Spleen (tissue), 11 donors: ENCODE measurements at regions not wholly inside any gene's neighbourhood (a gene's known extent, or its start where the extent isn't known, plus 50 kb on each side); places are given as distances from the start of the nearest gene placed in this dataset.

Experiments used
- DNase-seq: peaks from one replicate; pipeline ENCODE4 v3.0.0-alpha.2; 2020
- H3K27ac ChIP-seq, 8 donors: fragments of 200-600 bp; sonication (generic) in 7 of 8; 1 replicate in 4 of 8; 2 replicates in 4 of 8; pipeline versions ENCODE4 v1.5.0 to v1.8.0; 2016 to 2021; ENCODE audit warnings: inconsistent platforms in 4 of 8, mild to moderate bottlenecking in 4 of 8, moderate library complexity in 1 of 8
- H3K27me3 ChIP-seq, 7 donors: fragments of 200-600 bp; sonication (generic) in 6 of 7; replicated peaks in 1 of 7; 1 replicate in 4 of 7; 2 replicates in 3 of 7; pipeline versions ENCODE4 v1.5.0 to v1.8.0; 2016 to 2021; ENCODE audit warnings: inconsistent platforms in 3 of 7, mild to moderate bottlenecking in 1 of 7
- H3K36me3 ChIP-seq, 6 donors: fragments of 200-600 bp; sonication (generic) in 5 of 6; 1 replicate in 4 of 6; 2 replicates in 2 of 6; pipeline versions ENCODE4 v1.5.0 to v1.8.0; 2016 to 2021; ENCODE audit warnings: inconsistent platforms in 2 of 6
- H3K4me1 ChIP-seq, 6 donors: fragments of 200-600 bp; sonication (generic) in 5 of 6; 1 replicate in 3 of 6; 2 replicates in 3 of 6; pipeline versions ENCODE4 v1.5.0 to v1.8.0; 2016 to 2021; ENCODE audit warnings: inconsistent platforms in 3 of 6
- H3K4me3 ChIP-seq, 8 donors: fragments of 200-600 bp; sonication (generic) in 7 of 8; 1 replicate in 4 of 8; 2 replicates in 4 of 8; pipeline versions ENCODE4 v1.5.0 to v1.8.0; 2016 to 2021; ENCODE audit warnings: inconsistent platforms in 4 of 8, mild to moderate bottlenecking in 4 of 8, moderate library complexity in 2 of 8
- H3K9me3 ChIP-seq, 8 donors: fragments of 200-600 bp; sonication (generic) in 7 of 8; 1 replicate in 4 of 8; 2 replicates in 4 of 8; pipeline versions ENCODE4 v1.5.0 to v1.8.0; 2016 to 2021; ENCODE audit warnings: inconsistent platforms in 4 of 8
- POLR2A ChIP-seq, 3 donors: fragments of 450-650 bp; IDR thresholded peaks; one replicate each; pipeline ENCODE4 v1.5.1; 2017; ENCODE audit warnings: antibody characterized with exemption in 3 of 3, mild to moderate bottlenecking in 1 of 3
- POLR2AphosphoS5 ChIP-seq, 3 donors: sonication (generic); formaldehyde crosslinking; IDR thresholded peaks; one replicate each; pipeline ENCODE4 v1.5.1; 2017; ENCODE audit warnings: antibody characterized with exemption in 3 of 3
- WGBS, 5 donors: extraction: QIAGEN DNeasy Blood & Tissue Kit in 3 of 5; methylation state at CpG; one replicate each; pipeline versions ENCODE4 v1.1.5 to v1.1.7; 2013 to 2018; 5-methylcytosine and 5-hydroxymethylcytosine counted together
- intact Hi-C: fragments of 100-400 bp; cut with DNase I; formaldehyde crosslinking; loops from one replicate; pipeline ENCODE4 v1.15.0; 2023; ENCODE audit warnings: low total_unique reads
- TF ChIP-seq, protein P1 (sequence below), 11 experiments: fragments of 200-600 bp in 7 of 11; fragments of 450-650 bp in 4 of 11; sonication (generic) in 4 of 11; IDR thresholded peaks in 8 of 11; conservative IDR thresholded peaks in 3 of 11; 1 replicate in 7 of 11; 2 replicates in 4 of 11; pipeline versions ENCODE4 v1.4.0 to v1.8.0; 2016 to 2021; ENCODE audit warnings: antibody characterized with exemption in 11 of 11, inconsistent platforms in 4 of 11, mild to moderate bottlenecking in 1 of 11
- donor health status: healthy with polysubstance abuse.
- donor health status: DM: no; HTN: no; CAD: no; lungs with moderate emphysema.
- donor health status: DM: no; HTN: no; CAD: no.
- donor health status: Bipolar disorder and iron deficiency.
- donor health status: healthy.
- donor health status: DM: no; HTN: no; CAD: no.
- donor health status: DM: yes; HTN: yes; CAD: no.

DNA sequence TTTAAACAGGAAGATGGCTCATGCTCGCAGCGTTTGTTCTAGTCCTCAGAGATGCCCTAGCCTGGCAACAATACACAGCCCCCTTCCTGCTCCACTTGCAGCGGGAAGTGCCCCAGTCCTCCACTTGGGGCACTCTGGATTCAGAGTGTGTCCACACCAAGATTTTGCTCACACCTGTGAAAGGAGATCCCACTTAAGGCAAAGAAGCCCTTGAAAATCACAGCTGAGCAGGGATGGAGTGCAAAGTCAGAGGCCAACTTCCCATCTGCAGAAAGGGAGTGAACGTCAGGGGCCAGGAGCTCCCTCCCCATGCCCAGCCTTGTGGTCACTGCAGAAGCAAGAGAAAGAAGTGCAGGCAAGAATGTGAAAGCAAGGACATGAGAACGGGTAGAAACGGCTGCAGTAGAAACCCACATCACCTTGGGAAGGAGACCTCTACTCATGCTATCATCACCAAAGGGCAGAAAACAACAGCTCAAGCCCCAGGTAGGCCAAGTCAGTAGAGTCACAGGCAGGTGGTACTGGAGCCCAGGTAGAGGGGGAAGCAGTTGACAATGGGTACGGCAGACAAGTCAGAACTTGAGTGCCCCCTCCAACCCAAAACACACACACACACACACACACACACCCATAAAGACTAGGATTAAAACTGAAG is 157.4 kb downstream of the BUD13 start:
- Histone ChIP-seq H3K4me1 (no peaks in the 10 kb centered on the region), H3K27me3 (peaks cover 0 to 37% (median 0%) of the 10 kb centered on the region in 7 donors), H3K27ac (no peak overlapping the region), H3K4me3 (no peak overlapping the region), H3K36me3 (no peaks in the 10 kb centered on the region), H3K9me3 (no peaks in the 10 kb centered on the region)
- 64 to 77% (median 69%) methylated on average over 7 of the region's 7 CpGs for WGBS, 5 donors
- TF ChIP-seq, protein P1, sequence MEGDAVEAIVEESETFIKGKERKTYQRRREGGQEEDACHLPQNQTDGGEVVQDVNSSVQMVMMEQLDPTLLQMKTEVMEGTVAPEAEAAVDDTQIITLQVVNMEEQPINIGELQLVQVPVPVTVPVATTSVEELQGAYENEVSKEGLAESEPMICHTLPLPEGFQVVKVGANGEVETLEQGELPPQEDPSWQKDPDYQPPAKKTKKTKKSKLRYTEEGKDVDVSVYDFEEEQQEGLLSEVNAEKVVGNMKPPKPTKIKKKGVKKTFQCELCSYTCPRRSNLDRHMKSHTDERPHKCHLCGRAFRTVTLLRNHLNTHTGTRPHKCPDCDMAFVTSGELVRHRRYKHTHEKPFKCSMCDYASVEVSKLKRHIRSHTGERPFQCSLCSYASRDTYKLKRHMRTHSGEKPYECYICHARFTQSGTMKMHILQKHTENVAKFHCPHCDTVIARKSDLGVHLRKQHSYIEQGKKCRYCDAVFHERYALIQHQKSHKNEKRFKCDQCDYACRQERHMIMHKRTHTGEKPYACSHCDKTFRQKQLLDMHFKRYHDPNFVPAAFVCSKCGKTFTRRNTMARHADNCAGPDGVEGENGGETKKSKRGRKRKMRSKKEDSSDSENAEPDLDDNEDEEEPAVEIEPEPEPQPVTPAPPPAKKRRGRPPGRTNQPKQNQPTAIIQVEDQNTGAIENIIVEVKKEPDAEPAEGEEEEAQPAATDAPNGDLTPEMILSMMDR (IDR thresholded peaks at IDR 0.05 in 8 of 11, conservative IDR thresholded peaks at IDR 0.05 in 3 of 11), result no peak
- no peak for TF ChIP-seq POLR2A (IDR thresholded peaks at IDR 0.05)
- no peak for TF ChIP-seq POLR2AphosphoS5 (IDR thresholded peaks at IDR 0.05)
- no peak for DNase-seq
- intact Hi-C loops, result no loop called here

DNA sequence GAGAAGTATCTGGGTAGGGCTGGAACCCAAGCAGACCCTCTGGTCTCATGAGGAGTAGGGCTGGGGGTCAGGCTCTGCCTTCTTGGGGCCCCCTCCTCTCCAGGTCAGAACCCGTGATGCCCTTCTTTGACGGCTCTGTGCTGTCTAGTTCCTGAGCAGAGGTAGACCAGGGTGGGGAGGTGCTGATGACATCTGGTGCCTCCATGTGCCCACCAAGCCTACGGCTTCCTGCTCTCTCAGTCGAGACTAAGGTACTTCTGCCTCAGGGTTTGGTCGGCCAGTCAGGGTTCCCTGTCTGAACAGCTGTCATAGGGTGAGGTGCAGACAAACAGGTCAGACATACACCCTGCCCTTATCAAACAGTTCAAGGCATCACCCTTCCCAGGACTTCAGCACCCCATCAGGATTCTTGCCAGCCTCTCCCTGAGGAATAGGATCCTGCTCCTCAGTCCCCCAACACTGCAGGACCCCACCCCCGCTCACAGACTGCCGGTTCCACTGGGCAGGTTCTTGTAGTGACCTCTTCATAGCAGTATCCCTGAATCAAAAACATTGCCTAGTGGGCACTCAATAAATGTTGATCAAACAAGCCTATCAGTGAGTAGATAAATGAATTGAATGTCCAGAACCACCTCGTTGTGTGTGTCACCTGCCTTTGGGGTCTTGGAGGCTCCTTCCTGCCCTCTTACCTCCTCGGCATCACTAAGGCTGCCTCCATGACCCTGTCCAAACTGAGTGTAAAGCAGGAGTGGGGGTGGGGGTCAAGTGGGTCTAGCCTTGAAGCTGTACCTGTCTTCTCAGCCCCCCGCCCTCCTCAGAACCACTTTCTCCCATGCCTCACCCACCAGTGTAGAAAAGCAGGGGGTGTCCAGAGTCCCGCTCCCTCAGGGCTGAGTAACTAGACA is 158.2 kb downstream of the BUD13 start:
- no peaks in the 10 kb centered on the region for H3K36me3 ChIP-seq
- no peak overlapping the region for H3K27ac ChIP-seq
- no peak for DNase-seq
- no peak for TF ChIP-seq POLR2AphosphoS5 (IDR thresholded peaks at IDR 0.05)
- TF ChIP-seq, protein P1 (IDR thresholded peaks at IDR 0.05 in 8 of 11, conservative IDR thresholded peaks at IDR 0.05 in 3 of 11), result no peak
- no peak for TF ChIP-seq POLR2A (IDR thresholded peaks at IDR 0.05)
- H3K4me3 ChIP-seq, result no peak overlapping the region
- intact Hi-C loops, result no loop called here
- peaks cover 0 to 36% (median 0%) of the 10 kb centered on the region in 7 donors for H3K27me3 ChIP-seq
- 79 to 84% (median 82%) methylated on average over 8 to 11 of the region's 11 CpGs for WGBS, 5 donors
- no peaks in the 10 kb centered on the region for H3K4me1 ChIP-seq
- H3K9me3 ChIP-seq, result no peaks in the 10 kb centered on the region

DNA sequence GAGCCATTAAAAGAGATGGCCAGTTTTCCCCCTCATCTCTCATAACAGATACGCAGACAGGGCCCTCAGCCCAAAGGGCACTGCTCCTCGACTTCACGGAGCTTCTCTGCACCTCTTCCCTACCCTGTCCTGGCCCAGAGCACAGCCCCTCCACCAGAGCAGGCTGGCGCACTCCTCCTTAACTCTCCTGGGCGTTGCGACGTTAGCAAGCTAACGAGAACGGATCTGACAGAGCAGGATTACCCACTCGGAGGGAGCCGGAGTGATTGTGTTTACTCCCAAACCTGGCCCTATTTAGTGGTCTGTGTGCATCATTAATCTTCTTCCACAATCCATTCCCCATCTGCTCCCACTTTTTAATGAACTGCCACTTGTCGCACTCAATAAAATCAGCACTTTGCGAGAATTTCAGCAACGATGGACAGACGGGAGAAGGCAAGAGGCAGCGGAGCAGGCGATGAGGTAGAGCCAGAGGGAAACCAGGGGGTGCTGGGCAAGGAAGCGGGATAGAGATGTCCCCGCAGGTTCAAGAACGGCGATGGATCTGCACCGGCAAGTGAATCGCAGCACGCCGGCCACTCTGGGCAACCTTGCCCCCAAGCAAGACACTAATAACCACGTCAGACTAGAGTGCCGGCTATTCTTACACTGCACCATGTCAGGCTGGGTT is 159.4 kb downstream of the BUD13 start:
- Histone ChIP-seq H3K4me3 (no peak overlapping the region), H3K36me3 (no peaks in the 10 kb centered on the region), H3K4me1 (no peaks in the 10 kb centered on the region), H3K27ac (no peak overlapping the region), H3K9me3 (no peaks in the 10 kb centered on the region), H3K27me3 (peaks cover 0 to 36% (median 0%) of the 10 kb centered on the region in 7 donors)
- intact Hi-C loops, result no loop called here
- TF ChIP-seq, protein P1 (IDR thresholded peaks at IDR 0.05 in 8 of 11, conservative IDR thresholded peaks at IDR 0.05 in 3 of 11), result no peak
- TF ChIP-seq POLR2AphosphoS5 (IDR thresholded peaks at IDR 0.05) (no peak), POLR2A (IDR thresholded peaks at IDR 0.05) (no peak)
- WGBS, 5 donors, result 73 to 80% (median 77%) methylated on average over 25 to 27 of the region's 27 CpGs
- no peak for DNase-seq
